Fibroblast of mammary gland (primary cell): ENCODE measurements at regions not wholly inside any gene's neighbourhood (a gene's known extent, or its start where the extent isn't known, plus 50 kb on each side); places are given as distances from the start of the nearest gene placed in this dataset.
A peak's percentile ranks its signal among the peaks of the same experiment; 100 is the strongest.
"Not testable (repeated sequence)": the region's sequence is repeated elsewhere in the genome, so short reads cannot be mapped to it uniquely, and the experiment has no call there.

Source experiments
- DNase-seq: peaks from one replicate; pipeline ENCODE4 v3.0.0-alpha.2; 2010; ENCODE audit warnings: low read depth
- H3K4me3 ChIP-seq: 2 replicates; pipeline ENCODE4 v1.5.1; 2011; ENCODE audit warnings: low read depth, mild to moderate bottlenecking, low read length, moderate library complexity; ENCODE audit not compliant: control insufficient read depth
- CTCF ChIP-seq: conservative IDR thresholded peaks from 2 replicates; pipeline ENCODE4 v1.5.1; 2011; ENCODE audit warnings: low read depth, low read length, inconsistent platforms; ENCODE audit not compliant: control insufficient read depth, insufficient read depth

DNA sequence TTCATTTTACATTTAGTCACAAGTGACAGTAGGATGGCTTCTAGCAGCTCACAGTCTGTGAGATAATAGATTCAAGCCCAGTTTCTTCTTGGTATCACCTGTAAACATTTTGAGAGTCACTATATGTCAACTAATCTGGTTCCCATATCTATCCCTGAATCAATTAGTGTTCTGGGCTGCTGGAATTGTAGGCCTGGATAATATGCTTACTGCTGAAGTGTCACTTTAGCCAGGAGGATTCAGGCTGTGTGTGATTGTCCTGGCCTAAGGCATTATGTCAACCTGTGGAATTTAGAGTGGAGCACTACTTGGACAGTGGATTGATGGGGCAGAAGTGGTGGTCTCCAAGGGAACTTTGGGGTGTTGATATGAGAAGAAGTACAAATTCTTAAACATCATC, 1071.8 kb upstream of the CITED2 start:
- no peak overlapping the region for H3K4me3 ChIP-seq
- DNase-seq, result no peak
- TF ChIP-seq CTCF, result no peak

GRCh38 chr6:140445474-140446004, 1071.1 kb upstream of the CITED2 start:
- TF ChIP-seq CTCF, result no peak
- no peak overlapping the region for H3K4me3 ChIP-seq
- DNase-seq, result peak; percentile 61

GRCh38 chr6:140443112-140443511, 1068.7 kb upstream of the CITED2 start:
- not testable (repeated sequence) for DNase-seq, H3K4me3 ChIP-seq

GRCh38 chr6:140441256-140441655, 1066.8 kb upstream of the CITED2 start:
- peak; percentile 48 for DNase-seq
- no peak overlapping the region for H3K4me3 ChIP-seq
- TF ChIP-seq CTCF, result peak; percentile 35

GRCh38 chr6:140440223-140440835, 1065.9 kb upstream of the CITED2 start:
- TF ChIP-seq CTCF, result no peak
- H3K4me3 ChIP-seq, result no peak overlapping the region
- no peak for DNase-seq

DNA sequence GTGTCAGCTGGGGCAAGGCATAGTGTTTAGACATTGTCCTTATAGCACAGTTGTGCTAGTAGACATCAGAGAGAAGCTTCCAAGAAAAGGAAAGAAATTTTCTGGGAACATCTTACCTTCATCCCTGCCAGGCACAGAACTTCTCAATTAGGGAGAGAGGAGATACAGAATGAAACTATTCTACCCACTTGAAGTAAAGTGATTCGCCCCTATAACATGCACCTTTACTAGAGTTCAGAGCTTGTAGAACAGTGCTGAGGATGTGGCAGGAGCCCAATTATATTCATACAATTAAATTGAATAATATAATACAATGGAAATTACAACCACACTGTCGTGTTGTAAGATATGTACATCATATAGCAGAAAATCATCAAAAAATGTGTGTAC, 1063.9 kb upstream of the CITED2 start:
- DNase-seq, result no peak
- TF ChIP-seq CTCF, result no peak
- H3K4me3 ChIP-seq, result no peak overlapping the region

GRCh38 chr6:140437619-140438345, 1063.3 kb upstream of the CITED2 start:
- no peak for TF ChIP-seq CTCF
- no peak overlapping the region for H3K4me3 ChIP-seq
- no peak for DNase-seq
